GM13977 (cell line): ENCODE measurements at regions not wholly inside any gene's neighbourhood (a gene's known extent, or its start where the extent isn't known, plus 50 kb on each side); places are given as distances from the start of the nearest gene placed in this dataset.
"Not testable (repeated sequence)": the region's sequence is repeated elsewhere in the genome, so short reads cannot be mapped to it uniquely, and the experiment has no call there.

Experiments used
- DNase-seq: peaks from one replicate; pipeline ENCODE4 v3.0.0; 2012; ENCODE audit warnings: low spot score
- in situ Hi-C: fragments of 300-500 bp; cut with MboI; formaldehyde crosslinking; loops from one replicate; pipeline ENCODE4 v1.12.0; 2022; ENCODE audit warnings: low sequenced_read_pairs, low pct_unique_long_range_greater_than_20kb, mixed read lengths, inconsistent platforms; ENCODE audit not compliant: unreplicated experiment
- TF ChIP-seq, protein P1 (sequence below): IDR thresholded peaks from 2 replicates; pipeline ENCODE4 v1.5.1; 2012; ENCODE audit warnings: mild to moderate bottlenecking, control low read depth; ENCODE audit not compliant: insufficient read depth; ENCODE audit errors: extremely low read depth, missing control alignments

DNA sequence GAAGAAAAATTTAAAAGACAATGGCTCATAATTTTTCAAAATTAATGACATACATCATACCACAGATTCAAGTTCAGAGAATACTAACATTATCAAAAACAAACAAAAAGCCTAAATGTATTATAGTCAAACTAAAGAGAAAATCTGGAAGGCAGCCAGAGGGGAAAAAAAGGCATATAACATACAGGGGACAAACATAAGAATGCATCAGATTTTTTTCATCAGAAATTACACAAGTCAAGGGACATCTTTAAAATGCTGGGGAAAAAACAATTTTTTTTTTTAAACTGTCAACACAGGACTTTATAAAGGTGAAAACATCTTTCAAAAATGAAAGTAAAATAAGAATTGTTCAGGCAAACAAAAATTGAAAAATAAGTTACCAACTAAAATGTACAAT lies 478.4 kb upstream of the PLXNA2 start:
- no peak for DNase-seq
- TF ChIP-seq, protein P1, sequence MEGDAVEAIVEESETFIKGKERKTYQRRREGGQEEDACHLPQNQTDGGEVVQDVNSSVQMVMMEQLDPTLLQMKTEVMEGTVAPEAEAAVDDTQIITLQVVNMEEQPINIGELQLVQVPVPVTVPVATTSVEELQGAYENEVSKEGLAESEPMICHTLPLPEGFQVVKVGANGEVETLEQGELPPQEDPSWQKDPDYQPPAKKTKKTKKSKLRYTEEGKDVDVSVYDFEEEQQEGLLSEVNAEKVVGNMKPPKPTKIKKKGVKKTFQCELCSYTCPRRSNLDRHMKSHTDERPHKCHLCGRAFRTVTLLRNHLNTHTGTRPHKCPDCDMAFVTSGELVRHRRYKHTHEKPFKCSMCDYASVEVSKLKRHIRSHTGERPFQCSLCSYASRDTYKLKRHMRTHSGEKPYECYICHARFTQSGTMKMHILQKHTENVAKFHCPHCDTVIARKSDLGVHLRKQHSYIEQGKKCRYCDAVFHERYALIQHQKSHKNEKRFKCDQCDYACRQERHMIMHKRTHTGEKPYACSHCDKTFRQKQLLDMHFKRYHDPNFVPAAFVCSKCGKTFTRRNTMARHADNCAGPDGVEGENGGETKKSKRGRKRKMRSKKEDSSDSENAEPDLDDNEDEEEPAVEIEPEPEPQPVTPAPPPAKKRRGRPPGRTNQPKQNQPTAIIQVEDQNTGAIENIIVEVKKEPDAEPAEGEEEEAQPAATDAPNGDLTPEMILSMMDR, result no peak
- in situ Hi-C loops, result no loop called here

DNA sequence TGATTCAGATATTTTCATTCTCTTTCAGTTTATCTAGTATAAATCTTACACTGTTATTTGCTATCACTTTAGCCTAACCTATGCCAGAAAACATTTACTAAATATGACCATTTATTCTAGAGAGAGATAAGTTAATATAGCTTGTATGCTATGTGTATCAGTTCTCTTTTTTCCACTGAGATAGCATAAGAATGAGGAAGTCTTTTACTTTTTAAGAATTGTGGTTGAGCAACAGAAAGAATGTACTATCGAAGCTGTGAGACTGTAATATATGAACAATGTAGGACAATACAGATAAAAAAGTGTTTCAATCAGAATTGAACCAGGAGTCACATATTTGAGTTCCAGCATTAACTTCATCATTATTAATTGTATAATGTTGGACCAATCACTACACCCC lies 479.9 kb upstream of the PLXNA2 start:
- TF ChIP-seq, protein P1, result no peak
- in situ Hi-C loops, result no loop called here
- no peak for DNase-seq

DNA sequence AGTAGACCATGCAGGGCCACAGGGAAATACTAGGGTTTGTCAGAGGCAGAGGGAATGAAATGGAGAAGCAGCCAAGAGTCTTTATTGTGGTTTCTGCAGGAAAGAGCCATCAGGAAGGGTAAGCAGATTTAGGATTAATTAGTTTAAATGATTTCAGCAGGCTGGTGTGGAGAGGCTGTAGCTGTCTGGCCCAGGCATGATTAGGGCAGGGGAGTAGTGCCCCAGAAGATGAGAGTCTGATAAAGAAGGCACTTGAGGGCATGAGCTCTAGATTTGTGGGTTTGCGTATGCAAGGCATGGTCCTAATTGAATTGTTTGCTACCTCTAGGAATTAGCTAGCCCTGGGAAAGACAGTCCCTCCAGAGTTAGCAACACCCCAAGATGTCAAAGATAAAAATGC lies 484.6 kb upstream of the PLXNA2 start:
- no peak for DNase-seq
- TF ChIP-seq, protein P1, result no peak
- in situ Hi-C loops, result no loop called here

DNA sequence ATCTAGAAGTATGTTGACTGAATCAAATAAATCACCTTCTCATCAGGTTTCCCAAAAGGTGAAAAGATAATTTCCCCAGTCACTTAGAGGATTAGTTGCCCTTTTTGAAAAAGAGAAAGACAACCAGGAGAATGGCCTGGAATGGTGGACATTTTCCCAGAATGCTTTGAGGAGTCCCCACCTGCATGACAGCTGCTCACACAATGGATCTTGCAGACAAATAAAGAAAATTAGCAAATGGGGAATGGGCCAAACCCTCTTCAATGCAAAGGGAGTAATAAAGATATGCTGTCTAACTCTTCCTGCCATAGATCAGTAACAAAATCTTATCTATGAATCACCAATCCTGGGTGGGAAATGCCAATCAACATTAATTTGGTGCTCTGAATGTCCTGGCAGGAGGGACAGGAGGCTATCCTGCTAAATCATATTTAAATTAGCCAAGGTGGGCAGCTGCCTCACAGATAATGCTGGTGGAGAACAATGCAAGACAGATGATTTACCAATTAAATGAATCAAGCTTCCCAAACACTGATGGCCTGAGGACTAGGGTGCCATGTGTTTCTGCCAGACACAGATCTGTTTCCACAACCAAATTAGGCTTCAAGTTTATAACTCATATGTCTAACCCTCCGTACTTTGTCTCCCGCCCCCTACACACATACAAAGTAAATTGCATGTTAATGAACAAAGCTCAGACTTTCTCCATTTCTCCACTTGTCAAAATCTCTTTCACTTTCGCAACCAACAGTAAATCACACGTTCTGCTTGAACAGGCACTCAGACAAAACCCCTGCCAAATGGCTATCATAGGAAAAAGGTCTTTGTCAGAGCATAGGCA lies 488.0 kb upstream of the PLXNA2 start:
- in situ Hi-C loops, result no loop called here
- TF ChIP-seq, protein P1, result no peak
- DNase-seq, result peak; percentile 31

DNA sequence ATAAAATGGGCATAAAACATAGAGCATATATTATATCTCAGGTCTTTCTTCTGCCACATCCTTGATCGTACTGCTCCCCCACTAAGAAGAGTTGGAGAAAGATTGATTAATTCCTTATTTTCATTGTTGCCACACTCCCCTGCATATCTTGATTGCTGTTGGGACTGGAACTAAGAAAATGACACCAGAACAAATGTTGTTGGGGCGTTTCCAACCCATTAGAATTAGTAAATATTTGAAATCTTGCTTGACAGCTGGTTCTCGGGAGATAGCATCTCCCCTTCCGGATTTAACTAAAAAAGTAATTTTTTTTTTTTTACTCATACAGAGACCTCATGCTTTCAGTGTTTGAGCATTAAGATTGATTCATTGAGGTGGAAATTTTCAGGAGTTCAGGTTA lies 493.0 kb upstream of the PLXNA2 start:
- DNase-seq, result no peak
- TF ChIP-seq, protein P1, result no peak
- in situ Hi-C loops, result no loop called here

DNA sequence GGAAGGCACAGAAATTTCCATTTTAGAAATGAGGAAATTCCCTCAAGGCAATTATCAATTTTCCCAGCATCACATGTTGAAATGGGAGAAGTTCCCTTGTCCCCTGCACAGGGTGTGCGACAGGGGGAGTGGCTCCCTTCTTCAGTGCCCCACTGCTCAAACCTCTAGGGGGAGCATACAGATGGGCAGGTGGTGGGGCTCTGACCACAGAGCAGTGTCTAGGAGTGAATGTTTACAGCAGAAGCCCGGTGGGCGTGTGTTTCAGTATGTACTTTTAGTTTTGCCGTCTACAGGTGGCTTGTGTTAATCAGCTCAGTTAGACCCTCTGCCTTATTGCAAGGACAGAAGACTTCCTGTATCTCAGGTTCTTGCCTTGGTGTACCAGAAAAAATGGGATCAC lies 493.7 kb upstream of the PLXNA2 start:
- in situ Hi-C loops, result no loop called here
- no peak for DNase-seq
- TF ChIP-seq, protein P1, result peak; percentile 30

DNA sequence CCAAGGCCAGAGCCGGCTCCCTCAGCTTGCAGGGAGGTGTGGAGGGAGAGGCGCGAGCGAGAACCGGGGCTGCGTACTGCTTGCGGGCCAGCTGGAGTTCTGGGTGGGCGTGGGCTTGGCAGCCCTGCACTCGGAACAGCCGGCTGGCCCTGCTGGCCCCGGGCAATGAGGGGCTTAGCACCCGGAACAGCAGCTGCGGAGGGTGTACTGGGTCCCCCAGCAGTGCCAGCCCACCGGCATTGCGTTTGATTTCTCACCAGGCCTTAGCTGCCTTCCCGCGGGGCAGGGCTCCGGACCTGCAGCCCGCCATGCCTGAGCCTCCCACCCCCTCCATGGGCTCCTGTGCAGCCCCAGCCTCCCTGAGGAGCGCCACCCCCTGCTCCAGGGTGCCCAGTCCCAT lies 495.5 kb upstream of the PLXNA2 start:
- in situ Hi-C loops, DNase-seq: not testable (repeated sequence)
